K562 (cell line): ENCODE measurements at regions not wholly inside any gene's neighbourhood (a gene's known extent, or its start where the extent isn't known, plus 50 kb on each side); places are given as distances from the start of the nearest gene placed in this dataset.

Experiments
- ATAC-seq: fragments of 200-7000 bp; cut with Tn5 transposase; 3 replicates; pipeline ENCODE4 v1.9.1; 2020; ENCODE audit warnings: moderate library complexity
- BruUV-seq: library from RNA; stranded (reverse); fragments of 400-500 nt; replicated peaks from 2 replicates; lab custom pipeline; 2021; lab: Mats Ljungman, UMichigan
- CTCF ChIA-PET: fragments of 300-600 bp; formaldehyde crosslinking; extraction: SDS; loops from one replicate; lab custom pipeline; 2021; ENCODE audit warnings: low intra/inter-chr PET ratio; lab: Yijun Ruan, JAX
- POLR2A ChIA-PET: fragments of 300-600, 350-650 bp; sonication (Branson Sonifier 250); formaldehyde crosslinking; extraction: SDS; loops from one replicate; lab custom pipeline; 2021; ENCODE audit warnings: antibody characterized with exemption, inconsistent platforms; lab: Yijun Ruan, JAX
- DNase-seq, 4 experiments: peaks; one replicate each; pipeline versions ENCODE4 v3.0.0 to v3.0.0-alpha.2; 2011 to 2018; ENCODE audit warnings: low spot score in 3 of 4, mixed read lengths in 3 of 4; ENCODE audit errors: extremely low read depth in 1 of 4
- FAIRE-seq: peaks from 2 replicates; lab custom pipeline; 2011; peaks lifted over from hg19 to GRCh38; lab: Jason Lieb, UNC
- H2AFZ ChIP-seq: 2 replicates; pipeline ENCODE4 v1.6.0; 2011; ENCODE audit warnings: low read depth, low read length, control low read depth, inconsistent platforms
- H3K27ac ChIP-seq: fragments of 200-600 bp; 3 replicates; pipeline ENCODE4 v1.8.0; 2011; ENCODE audit warnings: low read depth, mild to moderate bottlenecking, control low read depth, inconsistent platforms, low read length, moderate library complexity, mixed read lengths; ENCODE audit errors: extremely low read depth
- H3K27me3 ChIP-seq, 2 experiments: fragments of 300-600 bp in 1 of 2; 2 replicates in 1 of 2; 3 replicates in 1 of 2; pipeline versions ENCODE4 v1.6.0 to v1.8.0; 2011; ENCODE audit warnings: inconsistent platforms in 2 of 2, low read length in 2 of 2, mild to moderate bottlenecking in 1 of 2, mixed read lengths in 1 of 2, moderate library complexity in 1 of 2; ENCODE audit not compliant: control insufficient read depth in 2 of 2, insufficient read depth in 2 of 2
- H3K36me3 ChIP-seq: fragments of 300-600 bp; 3 replicates; pipeline ENCODE4 v1.8.0; 2011; ENCODE audit warnings: mild to moderate bottlenecking, low read length, inconsistent platforms; ENCODE audit not compliant: control insufficient read depth, insufficient read depth
- H3K4me1 ChIP-seq, 2 experiments: fragments of 200-600 bp in 1 of 2; replicated peaks in 1 of 2; 2 replicates in 1 of 2; 3 replicates in 1 of 2; pipeline versions ENCODE4 v1.5.1 to v1.8.0; 2011; ENCODE audit warnings: inconsistent platforms in 2 of 2, low read length in 2 of 2, mild to moderate bottlenecking in 1 of 2, mixed read lengths in 1 of 2, moderate library complexity in 1 of 2; ENCODE audit not compliant: control insufficient read depth in 2 of 2, insufficient read depth in 2 of 2
- H3K4me2 ChIP-seq: 2 replicates; pipeline ENCODE4 v1.6.1; 2011; ENCODE audit warnings: low read length, control low read depth, inconsistent platforms, mixed read lengths; ENCODE audit not compliant: insufficient read depth
- H3K4me3 ChIP-seq: fragments of 200-600 bp; sonication (generic), shearing (Covaris generic); 2 replicates; pipeline ENCODE4 v1.5.1; 2016; ENCODE audit warnings: control low read depth, inconsistent platforms
- H3K79me2 ChIP-seq: fragments of 200-600 bp; 3 replicates; pipeline ENCODE4 v1.8.0; 2011; ENCODE audit warnings: low read length, inconsistent platforms; ENCODE audit not compliant: control insufficient read depth, insufficient read depth
- H3K9ac ChIP-seq, 2 experiments: 2 replicates each; pipeline versions ENCODE4 v1.6.0 to v1.6.1; 2011; ENCODE audit warnings: low read depth in 2 of 2, low read length in 2 of 2, control low read depth in 1 of 2, inconsistent platforms in 1 of 2, mild to moderate bottlenecking in 1 of 2, mixed read lengths in 1 of 2; ENCODE audit not compliant: insufficient read depth in 1 of 2
- H3K9me1 ChIP-seq: one replicate; pipeline ENCODE4 v1.6.0; 2011; ENCODE audit warnings: inconsistent platforms, mild to moderate bottlenecking, low read length, moderate library complexity; ENCODE audit not compliant: control insufficient read depth, insufficient read depth
- H3K9me3 ChIP-seq: replicated peaks from 2 replicates; pipeline ENCODE4 v1.5.1; 2011; ENCODE audit warnings: low read depth, low read length, inconsistent platforms; ENCODE audit not compliant: control insufficient read depth, insufficient read depth
- H4K20me1 ChIP-seq: replicated peaks from 2 replicates; pipeline ENCODE4 v1.6.1; 2011; ENCODE audit warnings: low read length, inconsistent platforms, mixed read lengths; ENCODE audit not compliant: control insufficient read depth, insufficient read depth
- ARID4B ChIP-seq: sonication (generic); formaldehyde crosslinking; IDR thresholded peaks from 2 replicates; pipeline ENCODE4 v1.8.0; 2022; ENCODE audit warnings: mild to moderate bottlenecking, missing genetic modification reagents
- DACH1 ChIP-seq: fragments of 450-650 bp; IDR thresholded peaks from 2 replicates; pipeline ENCODE4 v1.6.1; 2018; ENCODE audit not compliant: partially characterized antibody
- GTF2E2 ChIP-seq: fragments of 200-800 bp; sonication (Bioruptor generic); IDR thresholded peaks from 2 replicates; pipeline ENCODE4 v1.6.1; 2016; ENCODE audit warnings: missing genetic modification characterization, missing compliant biosample characterization
- NFE2 ChIP-seq: IDR thresholded peaks from 2 replicates; pipeline ENCODE4 v1.6.1; 2014; ENCODE audit warnings: antibody characterized with exemption, low read depth
- NFIX ChIP-seq: fragments of 250-450 bp; sonication (Bioruptor Pico); IDR thresholded peaks from 2 replicates; pipeline ENCODE4 v1.4.0; 2020; ENCODE audit warnings: low read depth, mild to moderate bottlenecking, moderate library complexity
- POLR3G ChIP-seq: IDR thresholded peaks from 2 replicates; pipeline ENCODE4 v1.6.1; 2011; ENCODE audit not compliant: insufficient read length, insufficient replicate concordance; ENCODE audit errors: extremely low read depth
- TSC22D4 ChIP-seq: fragments of 450-650 bp; IDR thresholded peaks from 2 replicates; pipeline ENCODE4 v1.6.1; 2016; ENCODE audit warnings: missing genetic modification characterization, missing biosample characterization, control low read depth
- U2AF1 ChIP-seq: fragments of 200-400 bp; formaldehyde crosslinking; optimal IDR thresholded peaks from 2 replicates; pipeline ENCODE3; 2017; ENCODE audit warnings: mild to moderate bottlenecking, low read depth, low read length, moderate library complexity
- XRCC3 ChIP-seq: fragments of 450-650 bp; IDR thresholded peaks from 2 replicates; pipeline ENCODE4 v1.6.1; 2017; ENCODE audit warnings: mild to moderate bottlenecking, moderate library complexity
- ZFPM2 ChIP-seq: fragments of 250-450 bp; sonication (Bioruptor Pico); IDR thresholded peaks from 2 replicates; pipeline ENCODE4 v1.5.1; 2022; ENCODE audit warnings: mild to moderate bottlenecking
- ZNF436 ChIP-seq: fragments of 250-450, 450-650 bp; sonication (Bioruptor Pico); formaldehyde crosslinking; IDR thresholded peaks from 2 replicates; pipeline ENCODE4 v1.7.0; 2020; ENCODE audit warnings: mild to moderate bottlenecking
- WGBS: fragments of 100-300 bp; shearing (Covaris generic); methylation state at CpG from one replicate; pipeline ENCODE4 v1.1.6; 2016; ENCODE audit warnings: low coverage, mixed read lengths; ENCODE audit not compliant: insufficient coverage; ENCODE audit errors: missing lambda C conversion rate; 5-methylcytosine and 5-hydroxymethylcytosine counted together
- in situ Hi-C: fragments of 300-500 bp; cut with MboI; formaldehyde crosslinking; loops from 4 replicates; pipeline ENCODE4 v1.15.0; 2018; ENCODE audit warnings: inconsistent platforms, mixed read lengths
- intact Hi-C: fragments of 100-400 bp; cut with micrococcal nuclease; formaldehyde crosslinking; loops from 2 replicates; pipeline ENCODE4 v1.14.2; 2022
- TF ChIP-seq, protein P1 (sequence below): fragments of 250-450 bp; sonication (Bioruptor Pico); IDR thresholded peaks from 2 replicates; pipeline ENCODE4 v1.4.0; 2020; ENCODE audit warnings: mild to moderate bottlenecking
- TF ChIP-seq, protein P2 (sequence below): fragments of 450-650 bp; IDR thresholded peaks from 2 replicates; pipeline ENCODE4 v1.6.1; 2017; ENCODE audit warnings: antibody characterized with exemption, mild to moderate bottlenecking

DNA sequence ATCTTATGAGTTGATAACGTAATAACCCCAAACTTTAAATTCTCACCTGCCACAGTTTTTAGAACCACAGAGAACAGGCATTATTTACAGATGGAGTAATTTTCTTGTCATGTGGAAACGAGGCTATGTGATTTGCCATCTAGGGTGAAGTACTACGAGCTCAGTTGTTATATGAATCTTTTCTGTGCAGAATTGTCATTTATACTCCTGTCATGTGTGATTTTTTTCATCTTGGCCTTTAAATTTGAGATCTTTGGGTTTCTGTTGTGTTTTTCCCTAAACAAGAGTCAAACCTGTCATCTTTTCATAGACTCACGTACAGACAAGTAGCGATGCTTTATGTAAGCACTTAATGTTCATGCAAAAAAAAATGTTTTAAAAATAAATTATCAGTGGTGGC, 153.7 kb upstream of the TAC1 start (continued):
- TF ChIP-seq NFIX (CRISPR knock-in tag): no peak
- TF ChIP-seq ZFPM2 (CRISPR knock-in tag): no peak
- no peak for TF ChIP-seq DACH1
- TF ChIP-seq XRCC3: no peak
- TF ChIP-seq, all 486 proteins: peak for 0

DNA sequence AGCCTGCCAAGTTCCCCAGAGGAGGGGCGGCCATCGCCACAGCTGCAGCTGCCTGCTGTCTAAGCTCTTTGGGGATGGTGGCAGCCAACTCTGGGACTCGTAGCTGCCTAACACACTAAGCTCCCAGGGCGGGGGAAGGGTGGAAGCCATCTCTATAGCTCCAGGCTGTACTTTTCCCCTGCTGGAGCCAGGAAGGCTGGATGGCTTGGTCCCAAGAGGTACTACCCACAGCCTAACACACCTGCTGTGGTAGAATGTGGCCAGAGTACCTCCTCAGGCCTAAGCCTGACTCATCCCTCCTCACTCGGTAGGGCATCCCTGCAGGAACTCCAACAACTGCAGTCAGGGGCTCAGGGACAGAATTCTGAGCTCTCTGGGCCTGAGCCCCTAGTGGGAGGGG, 151.7 kb upstream of the TAC1 start:
- H3K27me3 ChIP-seq: peaks cover 0 to 8% of the 10 kb centered on the region in 2 experiments; a peak in 1 of 5 replicates
- 0% methylated on average over 5 of the region's 5 CpGs for WGBS
- no peak for ATAC-seq
- TF ChIP-seq GTF2E2 (tag): no peak
- TF ChIP-seq NFE2: no peak
- no peak for TF ChIP-seq U2AF1
- TF ChIP-seq, protein P1, sequence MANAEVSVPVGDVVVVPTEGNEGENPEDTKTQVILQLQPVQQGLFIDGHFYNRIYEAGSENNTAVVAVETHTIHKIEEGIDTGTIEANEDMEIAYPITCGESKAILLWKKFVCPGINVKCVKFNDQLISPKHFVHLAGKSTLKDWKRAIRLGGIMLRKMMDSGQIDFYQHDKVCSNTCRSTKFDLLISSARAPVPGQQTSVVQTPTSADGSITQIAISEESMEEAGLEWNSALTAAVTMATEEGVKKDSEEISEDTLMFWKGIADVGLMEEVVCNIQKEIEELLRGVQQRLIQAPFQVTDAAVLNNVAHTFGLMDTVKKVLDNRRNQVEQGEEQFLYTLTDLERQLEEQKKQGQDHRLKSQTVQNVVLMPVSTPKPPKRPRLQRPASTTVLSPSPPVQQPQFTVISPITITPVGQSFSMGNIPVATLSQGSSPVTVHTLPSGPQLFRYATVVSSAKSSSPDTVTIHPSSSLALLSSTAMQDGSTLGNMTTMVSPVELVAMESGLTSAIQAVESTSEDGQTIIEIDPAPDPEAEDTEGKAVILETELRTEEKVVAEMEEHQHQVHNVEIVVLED (CRISPR knock-in tag): no peak
- TF ChIP-seq, protein P2, sequence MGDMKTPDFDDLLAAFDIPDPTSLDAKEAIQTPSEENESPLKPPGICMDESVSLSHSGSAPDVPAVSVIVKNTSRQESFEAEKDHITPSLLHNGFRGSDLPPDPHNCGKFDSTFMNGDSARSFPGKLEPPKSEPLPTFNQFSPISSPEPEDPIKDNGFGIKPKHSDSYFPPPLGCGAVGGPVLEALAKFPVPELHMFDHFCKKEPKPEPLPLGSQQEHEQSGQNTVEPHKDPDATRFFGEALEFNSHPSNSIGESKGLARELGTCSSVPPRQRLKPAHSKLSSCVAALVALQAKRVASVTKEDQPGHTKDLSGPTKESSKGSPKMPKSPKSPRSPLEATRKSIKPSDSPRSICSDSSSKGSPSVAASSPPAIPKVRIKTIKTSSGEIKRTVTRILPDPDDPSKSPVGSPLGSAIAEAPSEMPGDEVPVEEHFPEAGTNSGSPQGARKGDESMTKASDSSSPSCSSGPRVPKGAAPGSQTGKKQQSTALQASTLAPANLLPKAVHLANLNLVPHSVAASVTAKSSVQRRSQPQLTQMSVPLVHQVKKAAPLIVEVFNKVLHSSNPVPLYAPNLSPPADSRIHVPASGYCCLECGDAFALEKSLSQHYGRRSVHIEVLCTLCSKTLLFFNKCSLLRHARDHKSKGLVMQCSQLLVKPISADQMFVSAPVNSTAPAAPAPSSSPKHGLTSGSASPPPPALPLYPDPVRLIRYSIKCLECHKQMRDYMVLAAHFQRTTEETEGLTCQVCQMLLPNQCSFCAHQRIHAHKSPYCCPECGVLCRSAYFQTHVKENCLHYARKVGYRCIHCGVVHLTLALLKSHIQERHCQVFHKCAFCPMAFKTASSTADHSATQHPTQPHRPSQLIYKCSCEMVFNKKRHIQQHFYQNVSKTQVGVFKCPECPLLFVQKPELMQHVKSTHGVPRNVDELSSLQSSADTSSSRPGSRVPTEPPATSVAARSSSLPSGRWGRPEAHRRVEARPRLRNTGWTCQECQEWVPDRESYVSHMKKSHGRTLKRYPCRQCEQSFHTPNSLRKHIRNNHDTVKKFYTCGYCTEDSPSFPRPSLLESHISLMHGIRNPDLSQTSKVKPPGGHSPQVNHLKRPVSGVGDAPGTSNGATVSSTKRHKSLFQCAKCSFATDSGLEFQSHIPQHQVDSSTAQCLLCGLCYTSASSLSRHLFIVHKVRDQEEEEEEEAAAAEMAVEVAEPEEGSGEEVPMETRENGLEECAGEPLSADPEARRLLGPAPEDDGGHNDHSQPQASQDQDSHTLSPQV: no peak
- TF ChIP-seq TSC22D4: no peak
- TF ChIP-seq ZNF436 (CRISPR knock-in tag): no peak
- TF ChIP-seq ARID4B (CRISPR knock-in tag): no peak
- no peak for TF ChIP-seq POLR3G

More for the DNA sequence above, 151.7 kb upstream of the TAC1 start:
- DNase-seq (no peak), FAIRE-seq (no peak)
- Histone ChIP-seq H3K9me1 (no peaks in the 10 kb centered on the region), H3K9ac (no peak overlapping the region), H3K36me3 (no peaks in the 10 kb centered on the region), H3K4me1 (no peaks in the 10 kb centered on the region), H3K9me3 (no peaks in the 10 kb centered on the region), H3K27ac (no peak overlapping the region), H4K20me1 (no peaks in the 10 kb centered on the region), H2AFZ (no peak overlapping the region), H3K4me2 (no peak overlapping the region), H3K4me3 (no peak overlapping the region), H3K79me2 (no peaks in the 10 kb centered on the region)
- intact Hi-C loops: no loop called here
- ChIA-PET CTCF (no interaction called here), POLR2A (no interaction called here)
- BruUV-seq: no TSS peak
- in situ Hi-C loops: no loop called here
